ENCODE measurements at regions not wholly inside any gene's neighbourhood (a gene's known extent, or its start where the extent isn't known, plus 50 kb on each side); places are given as distances from the start of the nearest gene placed in this dataset.

GRCh38 chr11:86159581-86159891 is 85.0 kb upstream of the EED start:
- TF ChIP-seq CTCF (IDR thresholded peaks at IDR 0.05) (no peak), POLR2A (IDR thresholded peaks at IDR 0.05) (no peak)

Data from suprapubic skin (tissue), 3 donors.